HepG2 (cell line): ENCODE measurements at regions not wholly inside any gene's neighbourhood (a gene's known extent, or its start where the extent isn't known, plus 50 kb on each side); places are given as distances from the start of the nearest gene placed in this dataset.

ENCODE experiments used
- ATAC-seq: fragments of 200-7000 bp; cut with Tn5 transposase; 3 replicates; pipeline ENCODE4 v1.9.1; 2020; ENCODE audit warnings: mild to moderate bottlenecking, moderate library complexity
- BruUV-seq: library from RNA; stranded (reverse); fragments of 400-500 nt; replicated peaks from 2 replicates; lab custom pipeline; 2021; lab: Mats Ljungman, UMichigan
- CTCF ChIA-PET: fragments of 300-600 bp; formaldehyde crosslinking; extraction: SDS; loops from one replicate; lab custom pipeline; 2021; ENCODE audit warnings: low total read pairs, inconsistent platforms, low intra/inter-chr PET ratio; lab: Yijun Ruan, JAX
- POLR2A ChIA-PET: fragments of 350-600 bp; sonication (Branson Sonifier 250); formaldehyde crosslinking; loops from one replicate; lab custom pipeline; 2020; ENCODE audit warnings: antibody characterized with exemption, inconsistent platforms; lab: Yijun Ruan, JAX
- DNase-seq: peaks from one replicate; pipeline ENCODE4 v3.0.0-alpha.2; 2015; ENCODE audit warnings: low spot score
- FAIRE-seq: peaks from 3 replicates; lab custom pipeline; 2011; peaks lifted over from hg19 to GRCh38; lab: Jason Lieb, UNC
- H2AFZ ChIP-seq: one replicate; pipeline ENCODE4 v1.6.1; 2011; ENCODE audit warnings: low read length, inconsistent platforms
- H3K27ac ChIP-seq: fragments of 300-600 bp; 3 replicates; pipeline ENCODE4 v1.8.0; 2011; ENCODE audit warnings: mixed run types, mild to moderate bottlenecking, mixed read lengths, low read length, inconsistent platforms; ENCODE audit not compliant: insufficient read depth; ENCODE audit errors: extremely low read length
- H3K27me3 ChIP-seq, 2 experiments: fragments of 200-600 bp in 1 of 2; 2 replicates in 1 of 2; 3 replicates in 1 of 2; pipeline versions ENCODE4 v1.6.0 to v1.8.0; 2011; ENCODE audit warnings: low read length in 2 of 2, mild to moderate bottlenecking in 2 of 2, moderate library complexity in 2 of 2, inconsistent platforms in 1 of 2; ENCODE audit not compliant: insufficient read depth in 2 of 2, control insufficient read depth in 1 of 2
- H3K36me3 ChIP-seq, 2 experiments: fragments of 200-600 bp in 1 of 2; replicated peaks in 1 of 2; 2 replicates in 1 of 2; 3 replicates in 1 of 2; pipeline versions ENCODE4 v1.5.1 to v1.8.0; 2011; ENCODE audit warnings: low read length in 2 of 2, inconsistent platforms in 1 of 2; ENCODE audit not compliant: insufficient read depth in 2 of 2, control insufficient read depth in 1 of 2
- H3K4me1 ChIP-seq: 2 replicates; pipeline ENCODE4 v1.5.1; 2012; ENCODE audit warnings: low read length, inconsistent platforms; ENCODE audit not compliant: insufficient read depth
- H3K4me2 ChIP-seq: 2 replicates; pipeline ENCODE4 v1.6.0; 2011; ENCODE audit warnings: low read depth, low read length, inconsistent platforms
- H3K4me3 ChIP-seq, 3 experiments: fragments of 200-600 bp in 1 of 3; sonication (generic), shearing (Covaris generic) in 1 of 3; replicated peaks in 1 of 3; 2 replicates each; pipeline ENCODE4 v1.5.1; 2011 to 2016; ENCODE audit warnings: low read length in 3 of 3, inconsistent platforms in 2 of 3, low read depth in 2 of 3, mild to moderate bottlenecking in 2 of 3, control low read depth in 1 of 3, mixed read lengths in 1 of 3; ENCODE audit not compliant: insufficient read depth in 1 of 3
- H3K79me2 ChIP-seq: one replicate; pipeline ENCODE4 v1.6.1; 2011; ENCODE audit warnings: low read length, inconsistent platforms; ENCODE audit not compliant: insufficient read depth
- H3K9ac ChIP-seq: 2 replicates; pipeline ENCODE4 v1.6.0; 2011; ENCODE audit warnings: mild to moderate bottlenecking, low read depth, low read length, inconsistent platforms; ENCODE audit not compliant: insufficient read depth
- H3K9me3 ChIP-seq: 2 replicates; pipeline ENCODE4 v1.5.1; 2012; ENCODE audit warnings: mild to moderate bottlenecking, low read length
- H4K20me1 ChIP-seq: 2 replicates; pipeline ENCODE4 v1.6.0; 2011; ENCODE audit warnings: inconsistent platforms, mild to moderate bottlenecking, low read length, moderate library complexity; ENCODE audit not compliant: insufficient read depth
- ELF3 ChIP-seq: IDR thresholded peaks from 2 replicates; pipeline ENCODE4 v1.6.1; 2016; ENCODE audit warnings: missing genetic modification reagents, missing compliant biosample characterization
- HDAC1 ChIP-seq: sonication (generic); formaldehyde crosslinking; IDR thresholded peaks from 2 replicates; pipeline ENCODE4 v1.5.1; 2020; ENCODE audit warnings: mild to moderate bottlenecking, missing genetic modification reagents
- KDM1A ChIP-seq: IDR thresholded peaks from 2 replicates; pipeline ENCODE4 v1.6.1; 2016; ENCODE audit warnings: missing compliant biosample characterization
- KLF15 ChIP-seq: sonication (generic); formaldehyde crosslinking; IDR thresholded peaks from 2 replicates; pipeline ENCODE4 v1.8.1; 2023; ENCODE audit warnings: borderline replicate concordance, mild to moderate bottlenecking, inconsistent platforms, missing genetic modification reagents, mixed read lengths
- MAFF ChIP-seq: IDR thresholded peaks from 2 replicates; pipeline ENCODE4 v1.6.1; 2011; ENCODE audit warnings: low read depth, low read length, improper control_type of control experiment
- MBNL3 ChIP-seq: fragments of 250-450 bp; sonication (Bioruptor Pico); conservative IDR thresholded peaks from 2 replicates; pipeline ENCODE4 v1.8.0; 2022; ENCODE audit warnings: mild to moderate bottlenecking, inconsistent platforms
- PCBP1 ChIP-seq: fragments of 200-400 bp; formaldehyde crosslinking; IDR thresholded peaks from 2 replicates; pipeline ENCODE4 v1.6.1; 2017; ENCODE audit warnings: mild to moderate bottlenecking, low read depth, low read length, borderline replicate concordance
- PLRG1 ChIP-seq: fragments of 450-650 bp; conservative IDR thresholded peaks from 2 replicates; pipeline ENCODE4 v1.6.1; 2016
- SRY ChIP-seq: sonication (generic); formaldehyde crosslinking; IDR thresholded peaks from 2 replicates; pipeline ENCODE4 v1.8.0; 2022; ENCODE audit warnings: mild to moderate bottlenecking, missing genetic modification reagents
- ZNF17 ChIP-seq: sonication (generic); formaldehyde crosslinking; IDR thresholded peaks from 2 replicates; pipeline ENCODE4 v1.5.0; 2020; ENCODE audit warnings: mild to moderate bottlenecking, missing genetic modification reagents
- ZNF556 ChIP-seq: sonication (generic); formaldehyde crosslinking; IDR thresholded peaks from 2 replicates; pipeline ENCODE4 v1.4.0; 2020; ENCODE audit warnings: mild to moderate bottlenecking, missing genetic modification reagents, borderline replicate concordance
- ZNF563 ChIP-seq: sonication (generic); formaldehyde crosslinking; IDR thresholded peaks from 2 replicates; pipeline ENCODE4 v1.8.0; 2022; ENCODE audit warnings: mild to moderate bottlenecking, moderate library complexity, missing genetic modification reagents
- ZNF780A ChIP-seq: sonication (generic); formaldehyde crosslinking; IDR thresholded peaks from 2 replicates; pipeline ENCODE4 v1.8.0; 2022; ENCODE audit warnings: mild to moderate bottlenecking, missing genetic modification reagents, moderate library complexity
- ZNF883 ChIP-seq: sonication (generic); formaldehyde crosslinking; IDR thresholded peaks from 2 replicates; pipeline ENCODE4 v1.5.1; 2020; ENCODE audit warnings: mild to moderate bottlenecking, missing genetic modification reagents; ENCODE audit errors: not compliant biosample characterization
- ZSCAN30 ChIP-seq: sonication (generic); formaldehyde crosslinking; IDR thresholded peaks from 2 replicates; pipeline ENCODE4 v1.5.0; 2020; ENCODE audit warnings: mild to moderate bottlenecking, missing genetic modification reagents
- WGBS: methylation state at CpG from one replicate; pipeline ENCODE4 v1.1.6; 2017; ENCODE audit warnings: low lambda C conversion rate; 5-methylcytosine and 5-hydroxymethylcytosine counted together
- in situ Hi-C: cut with HindIII; loops from 2 replicates; pipeline ENCODE4 v1.10.0; 2017; ENCODE audit warnings: low pct_unique_long_range_greater_than_20kb; ENCODE audit not compliant: extremely low pct_ligation_motif_present
- intact Hi-C: fragments of 100-400 bp; cut with micrococcal nuclease; formaldehyde crosslinking; loops from one replicate; pipeline ENCODE4 v1.10.0; 2022; ENCODE audit not compliant: unreplicated experiment
- TF ChIP-seq, protein P1 (sequence below): sonication (generic); formaldehyde crosslinking; IDR thresholded peaks from 2 replicates; pipeline ENCODE4 v1.4.0; 2020; ENCODE audit warnings: missing genetic modification reagents
- TF ChIP-seq, protein P2 (sequence below): sonication (generic); formaldehyde crosslinking; IDR thresholded peaks from 2 replicates; pipeline ENCODE4 v1.5.0; 2020; ENCODE audit warnings: mild to moderate bottlenecking, missing genetic modification reagents, moderate library complexity
- TF ChIP-seq, protein P3 (sequence below): IDR thresholded peaks from 2 replicates; pipeline ENCODE4 v1.6.1; 2016

DNA sequence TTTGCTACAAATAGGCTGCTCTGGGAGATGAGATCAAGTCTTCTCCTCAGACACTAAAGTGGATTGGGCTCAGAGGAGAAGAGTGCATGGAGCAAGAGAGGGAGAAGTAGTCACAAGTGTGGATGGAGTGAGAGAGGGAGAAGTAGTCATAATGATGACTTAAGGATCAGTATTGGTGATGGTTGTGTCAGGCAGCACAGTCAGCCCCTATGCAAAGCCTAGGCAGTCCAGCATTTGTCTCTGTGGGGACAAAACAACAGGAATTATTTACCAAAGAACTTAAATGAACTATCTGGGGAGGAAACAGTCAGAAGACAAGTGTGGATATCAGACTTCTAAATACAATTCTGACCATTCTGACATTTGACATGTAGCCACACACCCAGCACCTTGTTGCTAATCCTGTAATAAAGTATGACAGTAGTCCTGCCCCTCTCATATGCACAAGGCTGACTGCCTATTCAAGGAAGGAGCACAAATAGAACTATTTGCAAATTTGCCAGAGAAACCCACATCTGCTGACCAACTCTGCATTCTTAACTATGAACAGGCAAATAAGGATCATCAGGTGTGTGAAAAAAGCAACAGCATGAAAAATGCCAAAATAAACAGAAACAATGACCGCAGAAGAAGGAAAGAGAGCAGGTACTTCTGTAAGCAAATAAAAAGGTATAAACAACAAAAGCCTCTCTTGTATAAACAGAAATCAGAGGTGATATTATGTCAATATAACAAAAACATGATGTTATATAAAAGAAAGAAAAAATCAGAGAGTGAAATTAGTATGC is 1597.9 kb upstream of the ACVR2A start (continued):
- TF ChIP-seq, protein P1, sequence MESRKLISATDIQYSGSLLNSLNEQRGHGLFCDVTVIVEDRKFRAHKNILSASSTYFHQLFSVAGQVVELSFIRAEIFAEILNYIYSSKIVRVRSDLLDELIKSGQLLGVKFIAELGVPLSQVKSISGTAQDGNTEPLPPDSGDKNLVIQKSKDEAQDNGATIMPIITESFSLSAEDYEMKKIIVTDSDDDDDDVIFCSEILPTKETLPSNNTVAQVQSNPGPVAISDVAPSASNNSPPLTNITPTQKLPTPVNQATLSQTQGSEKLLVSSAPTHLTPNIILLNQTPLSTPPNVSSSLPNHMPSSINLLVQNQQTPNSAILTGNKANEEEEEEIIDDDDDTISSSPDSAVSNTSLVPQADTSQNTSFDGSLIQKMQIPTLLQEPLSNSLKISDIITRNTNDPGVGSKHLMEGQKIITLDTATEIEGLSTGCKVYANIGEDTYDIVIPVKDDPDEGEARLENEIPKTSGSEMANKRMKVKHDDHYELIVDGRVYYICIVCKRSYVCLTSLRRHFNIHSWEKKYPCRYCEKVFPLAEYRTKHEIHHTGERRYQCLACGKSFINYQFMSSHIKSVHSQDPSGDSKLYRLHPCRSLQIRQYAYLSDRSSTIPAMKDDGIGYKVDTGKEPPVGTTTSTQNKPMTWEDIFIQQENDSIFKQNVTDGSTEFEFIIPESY, result no peak
- TF ChIP-seq ZNF556 (CRISPR knock-in tag) (no peak), KDM1A (no peak), ELF3 (CRISPR knock-in tag) (no peak)

DNA sequence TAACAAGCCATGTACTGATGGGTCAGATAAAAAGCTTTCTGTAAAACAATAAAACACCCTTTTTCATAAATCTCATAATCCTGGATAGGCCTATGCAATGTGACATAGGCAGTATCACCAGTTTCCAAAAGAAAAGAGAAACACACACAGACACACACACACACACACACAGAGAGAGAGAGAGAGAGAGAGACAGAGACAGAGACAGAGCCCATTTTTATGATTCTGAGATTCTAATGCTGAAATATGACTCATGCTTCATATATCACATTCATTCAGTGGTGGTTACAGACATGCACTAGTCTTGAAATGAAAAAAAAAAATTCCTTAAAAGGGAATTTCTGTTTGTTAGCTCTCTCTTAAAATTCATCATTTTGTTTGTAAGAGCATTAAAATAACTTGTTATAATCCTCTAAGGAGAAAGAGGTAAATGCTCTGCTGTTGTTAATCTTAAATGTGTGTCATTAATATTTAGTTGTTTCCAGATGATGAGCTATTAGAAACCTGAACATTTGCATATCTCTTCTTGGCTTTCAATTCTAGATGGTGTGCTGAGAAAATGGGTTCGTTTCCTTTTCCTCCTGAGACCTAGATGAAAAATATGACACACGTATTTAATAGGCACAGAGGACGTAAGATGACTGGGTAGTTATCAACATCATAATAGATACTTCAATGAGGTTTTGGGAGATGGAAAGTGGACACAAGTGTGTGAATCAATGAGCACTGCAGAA is 1598.7 kb upstream of the ACVR2A start:
- H3K27me3 ChIP-seq, result no peaks in the 10 kb centered on the region
- DNase-seq (no peak), ATAC-seq (no peak), FAIRE-seq (no peak)
- ChIA-PET CTCF (no interaction called here), POLR2A (no interaction called here)
- H3K27ac ChIP-seq, result no peak overlapping the region
- no peak overlapping the region for H2AFZ ChIP-seq
- 6% methylated on average over 3 of the region's 3 CpGs for WGBS
- H3K9me3 ChIP-seq, result no peaks in the 10 kb centered on the region
- H3K36me3 ChIP-seq, result no peaks in the 10 kb centered on the region
- H3K9ac ChIP-seq, result no peak overlapping the region
- H3K4me2 ChIP-seq, result no peak overlapping the region
- no peaks in the 10 kb centered on the region for H3K79me2 ChIP-seq
- H3K4me3 ChIP-seq, result no peak overlapping the region
- H3K4me1 ChIP-seq, result no peaks in the 10 kb centered on the region
- intact Hi-C loops, result no loop called here
- BruUV-seq, result no TSS peak
- H4K20me1 ChIP-seq, result no peaks in the 10 kb centered on the region
- in situ Hi-C loops, result no loop called here
- TF ChIP-seq ZNF17, result no peak
- TF ChIP-seq KLF15 (CRISPR knock-in tag), result no peak
- TF ChIP-seq, protein P2, sequence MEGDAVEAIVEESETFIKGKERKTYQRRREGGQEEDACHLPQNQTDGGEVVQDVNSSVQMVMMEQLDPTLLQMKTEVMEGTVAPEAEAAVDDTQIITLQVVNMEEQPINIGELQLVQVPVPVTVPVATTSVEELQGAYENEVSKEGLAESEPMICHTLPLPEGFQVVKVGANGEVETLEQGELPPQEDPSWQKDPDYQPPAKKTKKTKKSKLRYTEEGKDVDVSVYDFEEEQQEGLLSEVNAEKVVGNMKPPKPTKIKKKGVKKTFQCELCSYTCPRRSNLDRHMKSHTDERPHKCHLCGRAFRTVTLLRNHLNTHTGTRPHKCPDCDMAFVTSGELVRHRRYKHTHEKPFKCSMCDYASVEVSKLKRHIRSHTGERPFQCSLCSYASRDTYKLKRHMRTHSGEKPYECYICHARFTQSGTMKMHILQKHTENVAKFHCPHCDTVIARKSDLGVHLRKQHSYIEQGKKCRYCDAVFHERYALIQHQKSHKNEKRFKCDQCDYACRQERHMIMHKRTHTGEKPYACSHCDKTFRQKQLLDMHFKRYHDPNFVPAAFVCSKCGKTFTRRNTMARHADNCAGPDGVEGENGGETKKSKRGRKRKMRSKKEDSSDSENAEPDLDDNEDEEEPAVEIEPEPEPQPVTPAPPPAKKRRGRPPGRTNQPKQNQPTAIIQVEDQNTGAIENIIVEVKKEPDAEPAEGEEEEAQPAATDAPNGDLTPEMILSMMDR (CRISPR knock-in tag), result no peak
- TF ChIP-seq, protein P3, sequence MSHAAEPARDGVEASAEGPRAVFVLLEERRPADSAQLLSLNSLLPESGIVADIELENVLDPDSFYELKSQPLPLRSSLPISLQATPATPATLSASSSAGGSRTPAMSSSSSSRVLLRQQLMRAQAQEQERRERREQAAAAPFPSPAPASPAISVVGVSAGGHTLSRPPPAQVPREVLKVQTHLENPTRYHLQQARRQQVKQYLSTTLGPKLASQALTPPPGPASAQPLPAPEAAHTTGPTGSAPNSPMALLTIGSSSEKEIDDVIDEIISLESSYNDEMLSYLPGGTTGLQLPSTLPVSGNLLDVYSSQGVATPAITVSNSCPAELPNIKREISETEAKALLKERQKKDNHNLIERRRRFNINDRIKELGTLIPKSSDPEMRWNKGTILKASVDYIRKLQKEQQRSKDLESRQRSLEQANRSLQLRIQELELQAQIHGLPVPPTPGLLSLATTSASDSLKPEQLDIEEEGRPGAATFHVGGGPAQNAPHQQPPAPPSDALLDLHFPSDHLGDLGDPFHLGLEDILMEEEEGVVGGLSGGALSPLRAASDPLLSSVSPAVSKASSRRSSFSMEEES (CRISPR knock-in tag), result no peak
- no peak for TF ChIP-seq SRY (CRISPR knock-in tag)
- no peak for TF ChIP-seq ZNF780A (CRISPR knock-in tag)
- no peak for TF ChIP-seq ZNF563 (CRISPR knock-in tag)
- TF ChIP-seq PLRG1, result no peak
- TF ChIP-seq MBNL3 (CRISPR knock-in tag), result no peak
- TF ChIP-seq MAFF, result no peak
- TF ChIP-seq PCBP1, result no peak
- TF ChIP-seq HDAC1 (CRISPR knock-in tag), result no peak
- no peak for TF ChIP-seq ZNF883
- no peak for TF ChIP-seq ZSCAN30 (CRISPR knock-in tag)
